Brain pericyte (primary cell): ENCODE measurements at regions not wholly inside any gene's neighbourhood (a gene's known extent, or its start where the extent isn't known, plus 50 kb on each side); places are given as distances from the start of the nearest gene placed in this dataset.
"Not testable (repeated sequence)": the region's sequence is repeated elsewhere in the genome, so short reads cannot be mapped to it uniquely, and the experiment has no call there.

Source experiments
- DNase-seq: peaks from one replicate; pipeline ENCODE4 v3.0.0-alpha.2; 2012; ENCODE audit warnings: low read depth, low spot score

DNA sequence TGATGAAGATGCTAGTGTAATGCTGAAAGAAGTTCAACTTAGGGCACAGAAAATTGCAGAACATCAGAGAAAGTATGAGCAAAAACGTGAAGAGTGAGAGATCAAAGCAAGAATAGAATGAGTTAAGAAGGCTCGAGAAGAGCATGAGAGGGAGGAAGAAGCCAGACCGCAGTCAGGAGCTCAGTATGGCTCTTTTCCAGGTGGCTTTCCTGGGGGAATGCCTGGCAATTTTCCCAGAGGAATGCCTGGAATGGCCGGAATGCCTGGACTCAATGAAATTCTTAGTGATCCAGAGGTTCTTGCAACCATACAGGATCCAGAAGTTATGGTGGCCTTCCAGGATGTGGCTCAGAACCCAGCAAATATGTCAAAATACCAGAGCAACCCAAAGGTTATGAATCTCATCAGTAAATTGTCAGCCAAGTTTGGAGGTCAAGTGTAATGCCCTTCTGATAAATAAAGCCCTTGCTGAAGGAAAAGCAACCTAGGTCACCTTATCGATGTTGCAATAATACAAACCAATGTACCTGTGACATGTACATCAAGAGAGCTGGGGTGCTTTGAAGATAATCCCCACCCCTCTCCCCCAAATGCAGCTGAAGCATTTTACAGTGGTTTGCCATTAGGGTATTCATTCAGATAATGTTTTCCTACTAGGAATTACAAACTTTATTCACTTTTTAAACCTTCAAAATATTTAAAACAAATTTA is 277.9 kb downstream of the LPIN1 start:
- not testable (repeated sequence) for DNase-seq

DNA sequence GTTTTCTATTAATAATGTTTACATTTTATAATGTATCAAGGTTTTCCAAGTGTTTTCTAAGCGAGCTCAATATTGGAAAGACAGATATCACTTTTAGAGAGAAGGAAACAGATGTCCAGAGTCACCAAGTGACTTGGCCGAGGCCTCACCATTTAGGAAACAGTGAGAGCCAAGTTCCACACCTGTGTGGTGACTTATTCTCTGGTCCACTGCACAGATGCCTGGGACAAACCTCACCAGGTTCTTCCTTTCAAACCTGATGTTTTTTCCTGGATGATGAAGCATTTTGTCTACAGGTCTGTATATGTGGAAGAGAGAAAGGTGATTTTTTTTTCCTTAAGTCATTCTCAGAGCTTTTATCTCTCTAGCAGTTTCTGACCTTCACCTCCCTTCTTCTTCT is 280.7 kb downstream of the LPIN1 start:
- no peak for DNase-seq

DNA sequence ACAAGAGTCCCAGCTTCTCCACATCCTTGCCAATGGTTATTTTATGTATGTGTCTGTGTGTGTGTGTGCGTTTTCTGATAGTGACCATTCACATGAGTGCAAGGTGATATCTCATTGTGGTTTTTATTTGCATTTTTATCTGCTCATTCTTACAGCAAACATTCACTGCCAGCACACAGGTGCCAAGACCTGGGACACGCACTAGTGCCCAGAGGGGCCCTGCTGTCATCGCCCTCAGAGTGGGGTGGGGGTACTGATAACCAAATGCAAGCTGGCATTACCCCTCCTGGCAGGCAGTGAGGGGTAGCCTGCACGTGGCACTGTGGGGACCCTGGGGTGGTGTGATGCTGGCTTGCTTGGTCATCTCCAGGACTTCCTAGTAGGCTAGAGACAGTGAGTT is 285.4 kb downstream of the LPIN1 start:
- no peak for DNase-seq

DNA sequence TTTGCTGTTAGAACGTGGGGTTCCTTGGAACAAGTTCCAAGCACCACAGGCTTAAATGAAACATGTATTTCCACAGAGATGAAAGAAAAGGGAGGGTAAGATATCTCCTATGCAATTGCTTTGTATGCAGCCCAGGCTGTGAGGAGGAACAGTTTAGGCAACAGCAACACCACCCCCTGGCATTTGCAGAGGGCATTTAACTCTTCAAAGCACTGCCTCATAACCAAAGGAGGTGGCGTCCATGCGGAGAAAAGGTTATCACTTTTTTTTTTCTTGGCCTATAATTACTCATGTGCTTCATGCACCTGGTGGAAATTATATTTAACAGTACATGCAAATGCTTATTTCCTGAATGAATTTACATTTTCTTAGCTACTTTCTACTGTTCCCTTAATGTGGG is 286.0 kb downstream of the LPIN1 start:
- no peak for DNase-seq

DNA sequence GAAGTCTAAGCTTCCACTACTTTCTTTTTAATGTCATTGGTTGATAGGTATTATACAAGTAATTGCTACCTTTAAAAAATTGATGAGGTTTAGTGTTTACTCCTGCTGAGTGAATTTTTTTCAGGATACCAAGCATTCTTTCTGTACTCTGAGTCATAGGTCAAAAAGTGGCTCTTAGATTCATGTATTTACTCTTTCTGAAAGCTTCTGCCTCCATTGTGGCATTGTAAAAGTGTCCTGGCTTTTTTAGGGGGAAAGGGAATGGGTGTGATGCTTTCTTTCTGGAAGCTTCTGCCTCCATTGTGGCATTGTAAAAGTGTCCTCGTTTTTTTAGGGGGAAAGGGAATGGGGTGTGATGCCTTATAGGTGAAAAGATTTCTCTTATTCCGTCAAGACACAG is 286.5 kb downstream of the LPIN1 start:
- DNase-seq, result no peak

DNA sequence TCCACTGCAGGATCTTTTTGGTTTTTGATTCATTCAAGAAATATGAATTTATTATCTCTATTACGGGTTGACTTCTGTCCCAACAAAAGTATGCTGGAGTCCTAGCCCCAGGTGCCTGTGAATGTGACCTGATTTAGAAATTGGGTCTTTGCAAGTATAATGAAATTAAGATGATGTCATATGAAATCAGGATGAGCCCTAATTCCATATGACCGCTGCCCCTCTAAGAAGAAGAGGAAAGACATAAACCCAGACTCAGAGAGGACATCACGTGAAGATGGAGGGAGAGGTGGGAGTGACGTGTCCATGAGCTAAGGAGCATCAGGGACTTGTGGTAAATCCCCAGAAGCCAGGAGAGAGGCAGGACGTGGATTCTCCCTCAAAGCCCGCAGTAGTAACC is 287.1 kb downstream of the LPIN1 start:
- no peak for DNase-seq

DNA sequence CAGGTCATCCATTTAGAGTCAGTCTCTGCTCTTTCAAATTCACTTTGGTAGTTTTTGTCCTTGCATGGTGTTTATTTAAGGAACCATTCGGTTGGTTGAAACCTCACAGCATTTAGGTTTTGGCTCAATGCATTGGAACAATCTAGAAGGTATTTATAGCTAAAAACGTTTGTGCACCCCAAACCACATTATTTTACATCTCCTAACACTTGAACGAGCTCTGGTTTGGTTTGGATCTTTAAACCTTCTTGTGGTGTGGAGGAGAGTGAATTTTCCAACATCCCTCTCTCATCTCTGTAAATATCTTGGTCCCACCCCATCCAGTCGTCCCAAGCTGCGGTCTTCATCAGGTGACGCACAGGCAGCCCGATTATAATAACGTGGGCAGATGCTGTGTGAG is 287.9 kb downstream of the LPIN1 start:
- no peak for DNase-seq

DNA sequence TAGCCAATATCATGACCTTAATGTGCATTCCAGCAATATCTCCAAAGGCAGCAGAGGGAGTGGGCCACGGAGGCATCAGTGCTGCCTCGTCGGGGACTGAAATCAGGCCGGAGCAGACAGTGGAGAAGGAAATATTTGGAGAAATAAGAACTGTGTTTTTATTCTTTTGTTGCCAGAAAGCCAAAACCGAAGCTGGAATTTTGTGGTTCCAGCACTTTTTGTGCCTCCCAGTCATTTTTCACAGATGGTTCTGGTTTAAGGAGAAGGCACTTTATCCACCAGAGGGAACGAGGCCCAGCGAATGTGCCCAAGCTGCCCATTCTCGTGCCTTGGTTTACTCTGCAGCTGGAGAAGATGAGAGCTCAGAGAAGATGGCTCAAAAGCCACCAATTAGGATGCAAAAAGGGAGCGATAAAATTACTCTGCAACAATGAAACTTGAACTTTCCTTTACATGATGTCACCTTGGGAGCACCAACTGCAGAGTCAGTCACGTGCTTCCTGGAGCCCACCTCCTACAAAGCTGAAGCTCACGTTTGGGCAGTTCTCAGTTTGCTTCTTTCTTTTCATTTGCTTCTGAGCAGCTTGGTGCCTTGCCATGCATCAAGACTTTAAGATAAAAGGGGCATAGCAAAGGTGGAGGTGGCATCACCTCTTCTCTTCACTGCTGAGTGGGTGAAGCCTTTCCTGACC is 288.7 kb downstream of the LPIN1 start:
- DNase-seq, result no peak

DNA sequence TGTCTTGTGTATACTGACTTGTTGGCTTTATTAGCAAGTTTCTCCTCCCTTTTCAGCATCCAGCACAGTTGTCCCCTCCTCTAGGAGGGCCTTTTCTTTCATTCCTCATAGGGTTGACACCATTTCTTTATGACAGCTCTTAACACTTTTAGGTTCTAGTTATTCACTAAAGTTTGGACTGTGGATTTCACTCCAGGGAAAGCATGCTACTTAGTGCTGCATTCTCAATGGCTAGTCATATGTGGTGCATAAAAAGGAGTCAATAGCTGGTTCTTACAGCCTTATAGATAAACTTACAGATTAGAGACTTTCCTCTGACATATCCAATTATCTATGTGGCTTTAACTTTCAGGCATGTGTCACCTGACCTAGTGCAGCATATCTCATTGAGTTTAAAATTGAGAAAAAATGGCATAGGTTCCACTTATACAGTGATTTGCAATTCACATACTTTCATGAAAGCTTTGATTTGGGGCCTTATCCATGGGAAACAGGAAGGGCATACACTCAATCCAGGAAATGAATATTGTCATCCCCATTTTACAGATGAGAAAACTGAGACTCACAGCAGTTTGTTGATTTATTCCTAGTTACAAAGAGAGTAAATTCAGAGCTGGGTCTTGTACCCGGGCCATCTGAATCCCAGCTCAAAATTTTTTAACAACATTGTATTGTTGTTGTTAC is 289.7 kb downstream of the LPIN1 start:
- DNase-seq, result no peak

DNA sequence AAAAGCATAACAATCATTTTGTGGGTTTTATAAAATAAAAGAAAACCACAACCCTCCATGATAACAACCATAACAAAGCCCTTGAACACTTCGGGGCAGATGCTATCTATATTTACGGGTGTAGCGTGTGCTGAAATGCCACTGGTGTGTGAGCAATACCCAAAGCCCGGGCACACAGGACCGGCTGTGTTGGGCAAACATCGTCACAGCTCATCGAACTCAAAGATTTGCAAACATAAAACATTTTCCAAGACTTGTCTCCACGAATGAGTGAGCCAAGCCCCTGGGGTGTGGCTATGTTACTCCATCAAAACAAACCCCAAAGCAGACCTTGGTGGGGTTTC is 290.2 kb downstream of the LPIN1 start:
- no peak for DNase-seq

DNA sequence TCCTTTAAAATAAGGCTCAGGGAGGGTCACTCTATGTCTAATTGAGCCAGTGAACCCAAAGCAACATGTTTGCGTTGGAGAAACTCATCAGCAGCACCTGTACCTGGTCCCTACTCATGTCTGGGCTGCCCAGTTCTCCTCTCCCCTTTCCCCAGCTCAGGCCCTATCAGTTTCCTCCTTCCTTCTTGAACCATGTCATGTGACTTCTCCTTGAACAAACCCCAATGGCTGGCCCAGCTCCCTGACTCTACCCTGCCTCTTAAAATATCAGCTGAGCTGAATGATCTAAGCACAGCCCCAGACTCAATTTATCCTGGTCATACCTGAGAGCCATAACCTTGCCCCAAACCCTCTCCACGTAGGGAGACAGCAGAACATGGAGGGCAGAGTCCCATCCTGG is 290.9 kb downstream of the LPIN1 start:
- no peak for DNase-seq

DNA sequence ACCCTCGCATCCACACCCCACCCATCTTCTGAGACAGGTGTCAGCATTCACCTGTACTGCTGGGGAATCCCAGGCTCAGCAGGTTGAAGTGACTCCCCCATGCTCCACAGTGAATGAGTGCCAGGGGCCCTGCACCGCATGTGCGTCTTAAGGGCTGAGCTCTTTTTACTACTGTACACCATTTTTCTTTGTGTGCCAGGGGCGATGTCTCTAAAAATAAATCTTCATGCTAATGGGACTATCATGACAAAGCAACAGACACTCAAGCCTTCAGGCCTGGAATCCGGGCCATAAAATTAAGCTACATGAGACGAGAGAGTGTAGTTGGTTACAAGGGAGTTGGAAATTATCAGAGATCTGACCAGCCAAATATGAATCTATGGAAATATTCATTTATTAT is 294.8 kb downstream of the LPIN1 start:
- DNase-seq, result no peak

DNA sequence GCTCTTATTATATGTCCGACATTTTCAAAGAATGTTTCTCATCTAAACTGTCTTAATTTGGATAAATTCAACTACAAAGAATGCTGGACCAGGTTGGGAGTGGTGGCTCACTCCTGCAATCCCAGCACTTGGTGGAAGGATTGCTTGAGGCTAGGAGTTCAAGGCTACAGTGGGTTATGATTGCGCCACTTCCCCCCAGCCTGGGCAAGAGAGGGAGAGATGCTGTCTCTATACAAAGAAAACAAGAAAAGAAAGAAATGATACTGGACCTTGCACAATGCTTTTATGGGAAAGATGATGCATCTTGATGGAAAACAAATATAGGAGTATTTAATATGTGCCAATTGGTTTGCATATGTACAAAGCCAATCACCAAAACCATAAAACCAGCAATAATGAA is 296.7 kb downstream of the LPIN1 start:
- DNase-seq, result no peak

DNA sequence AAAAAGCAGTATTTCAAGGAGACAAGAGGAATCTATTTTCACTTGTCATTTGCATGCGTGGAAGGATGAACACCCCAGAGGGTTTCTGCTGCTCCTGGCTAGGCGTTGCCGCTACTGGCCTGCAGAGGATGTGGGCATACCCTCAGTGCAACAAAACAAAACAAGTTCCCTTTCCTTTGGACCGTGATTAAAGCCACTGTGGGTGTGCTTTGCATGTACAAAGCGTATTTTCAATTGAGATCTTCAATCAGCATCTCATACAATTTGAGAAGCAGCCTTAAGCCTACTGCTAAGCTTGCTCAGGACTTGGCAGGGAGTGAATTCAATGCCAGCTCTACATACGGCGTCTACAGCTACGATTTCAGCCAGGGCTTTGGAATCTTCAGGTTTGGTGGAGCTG is 298.4 kb downstream of the LPIN1 start:
- no peak for DNase-seq

DNA sequence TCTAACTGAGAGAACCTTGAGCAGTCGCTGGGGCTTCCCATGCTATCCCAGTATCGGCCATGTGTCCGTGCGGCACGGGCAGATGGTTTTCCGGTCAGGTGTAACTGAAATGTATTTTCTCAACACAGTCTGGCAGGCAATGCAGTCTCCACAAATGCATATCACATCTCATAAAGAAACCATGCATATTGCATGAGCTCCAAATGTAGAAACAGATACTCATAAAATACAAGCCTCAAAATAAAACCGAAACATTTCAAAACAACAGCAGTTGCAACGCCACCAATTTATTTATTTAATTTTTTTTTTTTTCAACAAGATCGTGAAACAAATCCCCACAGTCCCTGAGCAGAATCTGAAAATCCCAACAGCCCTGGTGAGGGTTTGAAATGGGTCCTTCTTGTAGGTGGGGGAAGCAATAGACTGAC is 299.4 kb downstream of the LPIN1 start:
- DNase-seq, result no peak

DNA sequence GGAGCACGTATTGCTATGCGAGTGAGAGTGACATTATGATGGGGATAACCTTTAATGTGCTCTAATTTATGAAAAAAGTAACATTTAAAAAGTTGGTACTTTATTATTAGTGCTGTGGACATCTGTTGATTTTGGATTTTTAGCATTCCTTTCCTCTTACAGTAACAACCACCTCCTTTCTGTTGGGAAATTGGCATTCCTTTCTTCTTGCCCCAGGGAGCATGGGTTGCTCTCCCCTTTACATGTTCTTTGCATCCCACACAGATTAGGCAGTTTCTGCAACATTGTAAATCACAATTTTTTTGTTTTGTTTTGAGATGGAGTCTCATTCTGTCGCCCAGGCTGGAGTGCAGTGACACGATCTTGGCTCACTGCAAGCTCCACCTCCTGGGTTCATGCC is 300.2 kb downstream of the LPIN1 start:
- DNase-seq, result no peak

DNA sequence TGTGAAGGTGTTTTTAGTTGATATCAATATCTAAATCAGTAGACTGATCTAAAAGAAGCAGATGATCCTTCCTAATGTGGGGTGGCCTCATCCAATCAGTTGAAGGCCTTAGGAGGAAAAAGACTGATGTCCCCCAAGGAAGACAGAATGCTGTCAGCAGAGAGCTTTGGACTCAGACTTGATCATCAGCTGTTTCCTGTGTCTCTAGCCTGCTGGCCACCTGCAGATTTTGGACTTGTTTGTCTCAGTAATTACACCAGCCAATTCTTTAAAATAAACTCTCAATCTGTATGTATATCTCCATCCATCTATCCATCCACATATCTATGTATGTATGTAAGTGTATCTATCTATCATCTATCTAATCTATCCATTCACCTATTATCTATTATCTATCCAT is 301.3 kb downstream of the LPIN1 start:
- no peak for DNase-seq

DNA sequence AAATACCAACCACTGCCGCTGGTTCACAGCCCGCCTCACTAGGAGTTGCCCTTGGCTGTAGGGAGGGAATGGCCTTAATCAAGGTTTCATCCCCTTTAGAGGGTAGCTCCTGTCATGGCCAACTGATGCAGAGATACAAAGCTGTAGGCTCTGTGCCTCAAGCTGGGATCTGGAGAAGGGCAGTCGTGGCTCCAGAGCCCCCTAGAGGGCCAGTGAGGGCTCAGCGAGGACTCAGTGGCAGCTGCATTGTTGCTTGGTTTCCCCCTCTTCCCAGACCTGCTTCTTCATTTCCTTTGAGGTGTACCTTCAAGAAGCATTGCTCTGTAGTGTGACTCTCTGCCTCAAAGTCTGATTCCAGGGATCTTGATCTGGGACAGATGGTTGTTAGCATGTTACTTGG is 302.1 kb downstream of the LPIN1 start:
- no peak for DNase-seq

DNA sequence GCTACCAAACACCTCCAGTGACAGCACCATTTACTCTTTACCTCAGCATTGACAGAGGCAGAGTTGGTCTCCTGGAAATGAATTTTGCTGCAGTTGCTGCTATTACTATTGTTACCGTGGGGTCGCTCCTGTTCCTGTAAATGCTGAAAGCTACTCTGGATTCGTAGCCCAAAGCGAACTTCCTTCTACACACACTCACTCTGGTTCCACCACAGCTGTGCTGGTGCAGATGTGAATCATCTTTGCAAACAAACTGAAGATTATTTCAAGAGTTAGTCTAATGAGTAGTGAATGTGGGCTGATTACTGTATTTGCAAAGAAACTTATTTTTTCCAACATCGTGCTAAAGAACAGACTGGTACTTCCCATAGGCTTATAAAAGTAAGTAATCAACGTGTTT is 304.0 kb downstream of the LPIN1 start:
- peak; percentile 64 for DNase-seq

DNA sequence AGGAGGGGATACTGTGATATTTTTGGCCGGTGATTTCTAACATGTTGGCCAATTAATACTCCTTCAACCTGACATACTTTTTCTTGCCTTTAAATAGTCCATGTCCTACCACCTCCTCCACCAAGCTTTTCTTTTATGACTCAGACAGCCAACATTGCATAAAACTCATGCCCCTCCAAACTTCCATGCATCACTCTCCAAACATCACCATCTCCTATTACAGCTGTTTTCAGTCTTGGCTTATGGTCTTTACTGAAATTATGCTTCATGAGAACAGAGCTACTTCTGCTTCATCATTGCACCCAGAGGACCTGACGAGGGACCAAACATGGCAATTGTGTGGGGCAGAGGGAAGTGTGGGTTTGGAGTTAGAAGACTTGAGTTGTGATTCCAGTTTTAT is 305.4 kb downstream of the LPIN1 start:
- DNase-seq, result no peak

DNA sequence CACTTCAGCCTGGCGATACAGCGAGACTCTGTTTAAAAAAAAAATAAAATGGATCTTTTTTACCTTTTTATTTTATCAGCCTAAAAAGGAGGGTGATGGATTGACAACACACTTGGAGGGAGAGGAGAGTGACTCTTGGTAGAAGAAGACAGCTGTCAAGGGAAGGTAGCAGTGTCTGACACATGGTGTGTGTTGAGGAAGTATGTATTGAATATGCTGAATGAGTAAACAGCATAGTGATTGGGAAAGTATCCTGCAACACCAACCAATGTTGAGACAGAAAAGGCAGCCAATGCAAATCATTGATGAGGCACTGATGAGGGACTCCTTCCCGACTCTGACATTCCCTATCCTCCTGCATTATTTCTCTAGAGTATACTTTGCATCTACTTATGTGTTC is 306.4 kb downstream of the LPIN1 start:
- DNase-seq, result no peak

DNA sequence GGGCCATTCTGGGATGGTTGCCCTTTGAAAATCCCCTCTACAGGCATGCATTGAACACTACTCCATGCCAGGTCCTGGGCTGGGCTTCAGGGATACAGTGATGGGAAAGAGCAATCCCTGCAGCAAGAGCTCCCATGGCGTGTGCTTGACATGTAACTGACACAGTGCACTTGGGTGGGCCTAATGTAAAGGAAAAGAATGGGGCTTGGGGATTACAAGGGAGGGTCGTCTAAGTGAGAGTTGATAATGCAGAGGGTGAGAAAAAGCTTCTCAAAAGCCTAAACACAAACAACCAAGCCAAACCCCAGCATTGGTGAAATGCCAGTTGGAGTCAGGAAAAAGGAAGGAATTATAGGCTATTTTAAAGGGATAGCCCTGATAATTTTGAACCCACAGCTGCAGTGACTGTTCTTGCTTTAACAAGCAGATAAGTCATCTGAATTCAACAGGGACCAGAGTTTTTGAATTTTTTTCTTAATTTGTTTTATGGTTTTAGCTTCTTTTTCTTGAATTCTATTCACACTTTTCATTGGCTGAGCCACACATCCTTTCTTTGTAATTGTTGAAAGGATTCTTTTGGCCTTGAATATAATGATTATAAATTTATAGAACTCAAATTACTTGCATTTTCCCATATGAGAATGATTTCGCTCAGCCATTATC is 308.7 kb downstream of the LPIN1 start:
- no peak for DNase-seq
